HL-60 (cell line): ENCODE measurements at regions not wholly inside any gene's neighbourhood (a gene's known extent, or its start where the extent isn't known, plus 50 kb on each side); places are given as distances from the start of the nearest gene placed in this dataset.

Experiments
- CTCF ChIP-seq: IDR thresholded peaks from one replicate; pipeline ENCODE4 v1.5.1; 2011; ENCODE audit warnings: low read length, control low read depth, inconsistent platforms; ENCODE audit not compliant: insufficient read depth
- GABPA ChIP-seq: IDR thresholded peaks from 2 replicates; pipeline ENCODE4 v1.6.1; 2012; ENCODE audit warnings: low read depth
- POLR2AphosphoS5 ChIP-seq: IDR thresholded peaks from 2 replicates; pipeline ENCODE4 v1.6.1; 2012; ENCODE audit warnings: low read depth
- REST ChIP-seq: IDR thresholded peaks from 2 replicates; pipeline ENCODE4 v1.6.1; 2012; ENCODE audit warnings: low read depth; ENCODE audit not compliant: insufficient replicate concordance
- SPI1 ChIP-seq: IDR thresholded peaks from 2 replicates; pipeline ENCODE4 v1.6.1; 2012; ENCODE audit warnings: low read depth, mild to moderate bottlenecking, borderline replicate concordance

DNA sequence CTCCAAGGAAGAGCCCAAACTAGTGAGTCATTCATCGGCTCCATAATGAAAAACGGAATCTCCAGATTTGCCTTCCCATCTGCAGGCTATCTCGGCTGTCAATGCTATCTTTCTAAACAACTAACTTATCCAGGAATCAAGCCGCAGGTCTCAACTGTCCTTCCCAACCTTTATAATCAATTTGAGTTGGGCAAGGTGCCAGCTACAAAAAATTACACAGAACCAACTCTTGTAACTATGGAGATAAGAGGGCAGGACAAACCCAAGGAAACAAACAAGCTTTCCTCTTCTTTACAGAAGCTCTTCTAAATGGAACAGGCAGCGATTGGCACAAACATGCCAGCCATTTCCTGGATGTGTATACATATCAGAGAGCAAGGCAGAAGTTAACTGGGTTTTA, 61.2 kb upstream of the RAI2 start:
- no peak for TF ChIP-seq CTCF
- no peak for TF ChIP-seq POLR2AphosphoS5
- no peak for TF ChIP-seq GABPA
- no peak for TF ChIP-seq REST
- TF ChIP-seq SPI1, result no peak
